ENCODE measurements at regions not wholly inside any gene's neighbourhood (a gene's known extent, or its start where the extent isn't known, plus 50 kb on each side); places are given as distances from the start of the nearest gene placed in this dataset.

GRCh38 chr17:13157656-13158055 is 139.8 kb upstream of the ELAC2 start:
- TF ChIP-seq, protein P1, sequence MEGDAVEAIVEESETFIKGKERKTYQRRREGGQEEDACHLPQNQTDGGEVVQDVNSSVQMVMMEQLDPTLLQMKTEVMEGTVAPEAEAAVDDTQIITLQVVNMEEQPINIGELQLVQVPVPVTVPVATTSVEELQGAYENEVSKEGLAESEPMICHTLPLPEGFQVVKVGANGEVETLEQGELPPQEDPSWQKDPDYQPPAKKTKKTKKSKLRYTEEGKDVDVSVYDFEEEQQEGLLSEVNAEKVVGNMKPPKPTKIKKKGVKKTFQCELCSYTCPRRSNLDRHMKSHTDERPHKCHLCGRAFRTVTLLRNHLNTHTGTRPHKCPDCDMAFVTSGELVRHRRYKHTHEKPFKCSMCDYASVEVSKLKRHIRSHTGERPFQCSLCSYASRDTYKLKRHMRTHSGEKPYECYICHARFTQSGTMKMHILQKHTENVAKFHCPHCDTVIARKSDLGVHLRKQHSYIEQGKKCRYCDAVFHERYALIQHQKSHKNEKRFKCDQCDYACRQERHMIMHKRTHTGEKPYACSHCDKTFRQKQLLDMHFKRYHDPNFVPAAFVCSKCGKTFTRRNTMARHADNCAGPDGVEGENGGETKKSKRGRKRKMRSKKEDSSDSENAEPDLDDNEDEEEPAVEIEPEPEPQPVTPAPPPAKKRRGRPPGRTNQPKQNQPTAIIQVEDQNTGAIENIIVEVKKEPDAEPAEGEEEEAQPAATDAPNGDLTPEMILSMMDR (conservative IDR thresholded peaks at IDR 0.05 in 1 of 2, IDR thresholded peaks at IDR 0.05 in 1 of 2; ENCODE audit: low read depth in 1 of 2, low read length in 2 of 2) = no peak
- no peak for TF ChIP-seq EZH2 (IDR thresholded peaks at IDR 0.05; ENCODE audit: low read length, missing control alignments)

Data from fibroblast of lung (primary cell).